IMR-90 (cell line): ENCODE measurements at regions not wholly inside any gene's neighbourhood (a gene's known extent, or its start where the extent isn't known, plus 50 kb on each side); places are given as distances from the start of the nearest gene placed in this dataset.

Source experiments
- ATAC-seq: fragments of 200-7000 bp; cut with Tn5 transposase; 2 replicates; pipeline ENCODE4 v1.9.1; 2020; ENCODE audit warnings: low read depth, mild to moderate bottlenecking, moderate library complexity
- BruUV-seq: library from RNA; stranded (reverse); fragments of 400-500 nt; replicated peaks from 2 replicates; lab custom pipeline; 2021; lab: Mats Ljungman, UMichigan
- CTCF ChIA-PET: fragments of 300-600 bp; formaldehyde crosslinking; extraction: SDS; loops from one replicate; lab custom pipeline; 2021; ENCODE audit warnings: antibody characterized with exemption; lab: Yijun Ruan, JAX
- POLR2A ChIA-PET: fragments of 300-600 bp; sonication (Branson Sonifier 250); formaldehyde crosslinking; loops from one replicate; lab custom pipeline; 2022; ENCODE audit warnings: antibody characterized with exemption; ENCODE audit not compliant: unreplicated experiment; lab: Charles Lee
- DNase-seq: peaks from one replicate; pipeline ENCODE4 v3.0.0; 2013
- H2AFZ ChIP-seq: replicated peaks from 2 replicates; pipeline ENCODE3; 2013; ENCODE audit warnings: low read length, mild to moderate bottlenecking; ENCODE audit not compliant: poor library complexity
- H2AK5ac ChIP-seq: 2 replicates; pipeline ENCODE4 v1.6.1; 2013; ENCODE audit warnings: low read depth, low read length, inconsistent platforms
- H2AK9ac ChIP-seq: replicated peaks from 2 replicates; pipeline ENCODE3; 2013; ENCODE audit warnings: mild to moderate bottlenecking, low read depth, low read length, moderate library complexity; ENCODE audit not compliant: poor library complexity
- H2BK120ac ChIP-seq: 2 replicates; pipeline ENCODE4 v1.6.1; 2013; ENCODE audit warnings: low read depth, low read length, inconsistent platforms
- H2BK15ac ChIP-seq: 3 replicates; pipeline ENCODE4 v1.6.1; 2013; ENCODE audit warnings: low read depth, low read length, inconsistent platforms
- H2BK20ac ChIP-seq: 2 replicates; pipeline ENCODE4 v1.6.1; 2013; ENCODE audit warnings: low read depth, mild to moderate bottlenecking, inconsistent platforms, low read length, moderate library complexity
- H2BK5ac ChIP-seq: 2 replicates; pipeline ENCODE4 v1.6.1; 2013; ENCODE audit warnings: mild to moderate bottlenecking, low read depth, low read length, inconsistent platforms; ENCODE audit not compliant: poor library complexity, severe bottlenecking
- H3K14ac ChIP-seq: replicated peaks from 2 replicates; pipeline ENCODE4 v1.6.1; 2013; ENCODE audit warnings: low read depth, low read length, inconsistent platforms
- H3K18ac ChIP-seq: 2 replicates; pipeline ENCODE4 v1.6.1; 2013; ENCODE audit warnings: low read depth, low read length, control low read depth
- H3K23ac ChIP-seq: 2 replicates; pipeline ENCODE4 v1.6.1; 2013; ENCODE audit warnings: low read depth, low read length, inconsistent platforms
- H3K27ac ChIP-seq: 2 replicates; pipeline ENCODE4 v1.5.1; 2013; ENCODE audit warnings: mild to moderate bottlenecking, control low read depth, low read length; ENCODE audit not compliant: insufficient read depth
- H3K27me3 ChIP-seq: 2 replicates; pipeline ENCODE4 v1.6.1; 2013; ENCODE audit warnings: low read length; ENCODE audit not compliant: control insufficient read depth, insufficient read depth
- H3K36me3 ChIP-seq: 2 replicates; pipeline ENCODE4 v1.6.1; 2013; ENCODE audit warnings: low read length, mixed read lengths; ENCODE audit not compliant: control insufficient read depth, insufficient read depth
- H3K4ac ChIP-seq: 2 replicates; pipeline ENCODE4 v1.6.1; 2013; ENCODE audit warnings: low read depth, low read length, inconsistent platforms
- H3K4me1 ChIP-seq: 2 replicates; pipeline ENCODE4 v1.6.1; 2013; ENCODE audit warnings: low read length, mixed read lengths; ENCODE audit not compliant: control insufficient read depth, insufficient read depth
- H3K4me2 ChIP-seq: 2 replicates; pipeline ENCODE4 v1.6.1; 2013; ENCODE audit warnings: low read depth, mild to moderate bottlenecking, control low read depth, low read length, moderate library complexity
- H3K4me3 ChIP-seq: 2 replicates; pipeline ENCODE4 v1.5.1; 2013; ENCODE audit warnings: low read depth, mild to moderate bottlenecking, control low read depth, low read length, moderate library complexity; ENCODE audit not compliant: insufficient read depth
- H3K56ac ChIP-seq: 2 replicates; pipeline ENCODE4 v1.6.1; 2013; ENCODE audit warnings: low read length, inconsistent platforms; ENCODE audit not compliant: insufficient read depth; ENCODE audit errors: extremely low read depth
- H3K79me1 ChIP-seq, 2 experiments: 2 replicates each; pipeline ENCODE4 v1.6.1; 2013; ENCODE audit warnings: low read length in 2 of 2, inconsistent platforms in 1 of 2, low read depth in 1 of 2
- H3K9ac ChIP-seq: 2 replicates; pipeline ENCODE4 v1.6.1; 2013; ENCODE audit warnings: low read depth, low read length, control low read depth
- H3K9me1 ChIP-seq: 2 replicates; pipeline ENCODE4 v1.6.1; 2013; ENCODE audit warnings: low read length, inconsistent platforms; ENCODE audit not compliant: insufficient read depth
- H3K9me3 ChIP-seq: 2 replicates; pipeline ENCODE4 v1.6.1; 2013; ENCODE audit warnings: low read length; ENCODE audit not compliant: control insufficient read depth, insufficient read depth
- H4K20me1 ChIP-seq: 2 replicates; pipeline ENCODE4 v1.6.1; 2013; ENCODE audit warnings: low read length, inconsistent platforms; ENCODE audit not compliant: insufficient read depth
- H4K5ac ChIP-seq: 2 replicates; pipeline ENCODE4 v1.6.1; 2013; ENCODE audit warnings: mild to moderate bottlenecking, low read depth, low read length, control low read depth
- H4K8ac ChIP-seq, 2 experiments: 2 replicates each; pipeline ENCODE4 v1.6.1; 2013; ENCODE audit warnings: low read depth in 2 of 2, low read length in 2 of 2, control low read depth in 1 of 2, inconsistent platforms in 1 of 2
- H4K91ac ChIP-seq: 2 replicates; pipeline ENCODE4 v1.6.1; 2013; ENCODE audit warnings: low read depth, low read length, inconsistent platforms; ENCODE audit not compliant: insufficient read depth
- POLR2A ChIP-seq: IDR thresholded peaks from 2 replicates; pipeline ENCODE4 v1.6.1; 2012; ENCODE audit warnings: mild to moderate bottlenecking, low read depth, low read length
- WGBS, 2 experiments: methylation state at CpG; one replicate each; pipeline versions ENCODE4 v1.1.5 to v1.1.7; 2013; ENCODE audit warnings: missing lambda C conversion rate in 2 of 2; ENCODE audit not compliant: insufficient read length in 1 of 2; ENCODE audit errors: extremely low coverage in 2 of 2; 5-methylcytosine and 5-hydroxymethylcytosine counted together
- dilution Hi-C: fragments of 300-500 bp; cut with HindIII; formaldehyde crosslinking; loops from one replicate; pipeline ENCODE4 v1.14.3; 2018; ENCODE audit warnings: low sequenced_read_pairs; ENCODE audit not compliant: unreplicated experiment
- in situ Hi-C: fragments of 300-500 bp; cut with MboI; formaldehyde crosslinking; loops from 3 replicates; pipeline ENCODE4 v1.14.3; 2019; ENCODE audit warnings: low sequenced_read_pairs, inconsistent platforms, mixed read lengths
- intact Hi-C: fragments of 100-400 bp; cut with micrococcal nuclease; formaldehyde crosslinking; loops from 2 replicates; pipeline ENCODE4 v1.10.0; 2022

- no peak overlapping the region for H3K27ac ChIP-seq
- no peak overlapping the region for H4K91ac ChIP-seq
- no peak overlapping the region for H3K4me3 ChIP-seq
- H4K8ac ChIP-seq, result no peak overlapping the region
- H3K36me3 ChIP-seq, result no peaks in the 10 kb centered on the region
- H4K5ac ChIP-seq, result no peak overlapping the region
- no peak overlapping the region for H3K56ac ChIP-seq
- no peak overlapping the region for H3K18ac ChIP-seq
- no peak overlapping the region for H3K9ac ChIP-seq
- no peak overlapping the region for H2AK5ac ChIP-seq
- ATAC-seq (no peak), DNase-seq (no peak)
- CTCF ChIA-PET, result no interaction called here
- intact Hi-C loops, result no loop called here
- H3K27me3 ChIP-seq, result peaks cover 24% of the 10 kb centered on the region
- in situ Hi-C loops, result no loop called here
- POLR2A ChIA-PET, result no interaction called here
- no peaks in the 10 kb centered on the region for H3K9me1 ChIP-seq
- no peak overlapping the region for H2AFZ ChIP-seq
- no TSS peak for BruUV-seq
- no peaks in the 10 kb centered on the region for H3K9me3 ChIP-seq
- H3K4ac ChIP-seq, result no peak overlapping the region
- no peak overlapping the region for H2AK9ac ChIP-seq
- no peak overlapping the region for H2BK120ac ChIP-seq
- no peak overlapping the region for H2BK15ac ChIP-seq
- TF ChIP-seq POLR2A, result no peak
- H2BK20ac ChIP-seq, result no peak overlapping the region
- H4K20me1 ChIP-seq, result no peaks in the 10 kb centered on the region
- no peak overlapping the region for H3K14ac ChIP-seq
- H2BK5ac ChIP-seq, result no peak overlapping the region
- no peaks in the 10 kb centered on the region for H3K4me1 ChIP-seq
- 73% methylated on average over 3 of the region's 6 CpGs; no CpG with 5 or more reads in 1 of the 2 experiments for WGBS, 2 experiments
- dilution Hi-C loops, result no loop called here
- no peak overlapping the region for H3K23ac ChIP-seq
- H3K4me2 ChIP-seq, result no peak overlapping the region
- H3K79me1 ChIP-seq, result no peaks in the 10 kb centered on the region
These were observed 174.3 kb downstream of the KCNA5 start for GRCh38 chr12:5217936-5218335.
